HG03442 (cell line): ENCODE measurements at regions not wholly inside any gene's neighbourhood (a gene's known extent, or its start where the extent isn't known, plus 50 kb on each side); places are given as distances from the start of the nearest gene placed in this dataset.
"Not testable (repeated sequence)": the region's sequence is repeated elsewhere in the genome, so short reads cannot be mapped to it uniquely, and the experiment has no call there.

ENCODE experiments used
- ATAC-seq: cut with Tn5 transposase; IDR thresholded peaks from one replicate; pipeline ENCODE4 v1.9.1; 2021; ENCODE audit warnings: mild to moderate bottlenecking, moderate library complexity; ENCODE audit not compliant: unreplicated experiment

GRCh38 chr12:69028941-69029729 is 96.2 kb upstream of the CPM start:
- no peak for ATAC-seq

DNA sequence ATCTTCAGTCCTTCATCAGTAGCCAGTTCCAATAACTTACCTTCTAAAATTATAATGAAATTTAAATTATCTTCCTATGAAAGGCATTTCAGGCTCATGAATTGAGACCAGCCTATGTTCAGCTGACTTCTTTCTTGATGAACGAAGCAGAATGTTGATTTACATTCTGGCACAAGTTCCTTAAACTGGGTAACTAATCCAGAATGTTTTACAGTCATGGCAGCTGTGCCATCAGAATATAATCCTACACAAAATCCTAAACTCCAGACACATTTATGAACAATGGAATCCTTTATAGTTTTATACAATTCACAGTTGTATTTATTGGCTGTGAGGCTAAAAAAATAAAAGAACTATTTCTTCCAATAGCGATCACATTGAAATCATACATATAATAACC is 97.3 kb upstream of the CPM start:
- ATAC-seq, result no peak

DNA sequence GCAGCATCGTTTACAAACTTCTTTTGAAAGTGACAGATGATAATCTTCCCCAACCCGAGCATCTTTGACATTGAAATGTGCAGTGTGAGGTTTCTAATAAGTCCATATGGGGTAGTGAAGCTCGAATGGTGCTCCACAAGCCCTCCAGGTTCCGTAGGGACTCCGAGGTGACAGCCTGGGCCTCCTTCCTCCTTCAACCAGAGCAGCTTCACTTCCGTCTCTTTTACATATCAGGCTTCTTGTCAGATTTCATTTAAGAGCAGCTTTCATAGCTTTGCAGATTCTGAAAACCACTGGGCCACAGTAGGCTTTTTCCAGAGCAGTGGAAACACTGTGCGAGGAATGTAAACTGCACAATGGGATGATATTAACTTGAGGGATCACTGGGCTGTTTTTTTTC is 103.6 kb upstream of the CPM start:
- ATAC-seq, result no peak

DNA sequence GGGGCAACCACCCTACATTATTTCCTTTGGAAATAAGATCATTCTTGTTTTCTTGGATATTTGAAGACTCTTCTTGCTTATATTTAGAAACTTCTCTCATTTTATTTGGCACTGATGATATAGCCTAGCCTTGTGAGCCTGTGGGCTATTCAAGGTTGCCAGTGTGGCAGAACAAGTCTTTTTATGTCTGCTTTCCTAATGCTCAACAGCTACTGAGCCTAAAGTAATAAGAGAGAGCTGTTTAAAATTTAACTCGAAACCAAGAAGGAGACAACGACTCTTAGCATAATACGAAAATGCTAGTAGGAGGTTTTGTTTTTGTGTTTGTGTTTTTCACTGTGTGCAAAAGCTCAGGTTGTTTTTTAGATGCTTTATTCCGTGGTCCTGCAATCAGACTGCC is 104.0 kb upstream of the CPM start:
- no peak for ATAC-seq

- no peak for ATAC-seq
Measured at GRCh38 chr12:69039911-69040310, 106.9 kb upstream of the CPM start.

DNA sequence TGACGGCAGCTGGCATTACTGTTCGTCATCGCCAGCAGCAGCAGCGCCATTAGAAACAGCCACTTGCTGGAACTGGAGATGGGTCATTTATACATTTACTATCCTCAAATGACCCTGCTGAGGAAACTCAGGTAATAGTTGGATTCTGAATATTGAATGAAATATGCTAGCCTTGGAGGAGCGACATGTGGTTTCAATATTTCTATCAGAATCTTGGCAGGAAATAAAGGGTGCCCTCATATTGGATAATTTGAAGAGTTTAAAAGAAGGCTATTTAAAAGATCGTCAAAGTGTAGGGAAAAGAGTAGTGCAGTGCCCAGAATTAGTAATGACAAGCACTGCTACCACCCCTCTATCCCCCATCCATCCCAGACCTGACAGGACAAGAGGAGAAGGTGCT is 109.6 kb upstream of the CPM start:
- ATAC-seq, result no peak

DNA sequence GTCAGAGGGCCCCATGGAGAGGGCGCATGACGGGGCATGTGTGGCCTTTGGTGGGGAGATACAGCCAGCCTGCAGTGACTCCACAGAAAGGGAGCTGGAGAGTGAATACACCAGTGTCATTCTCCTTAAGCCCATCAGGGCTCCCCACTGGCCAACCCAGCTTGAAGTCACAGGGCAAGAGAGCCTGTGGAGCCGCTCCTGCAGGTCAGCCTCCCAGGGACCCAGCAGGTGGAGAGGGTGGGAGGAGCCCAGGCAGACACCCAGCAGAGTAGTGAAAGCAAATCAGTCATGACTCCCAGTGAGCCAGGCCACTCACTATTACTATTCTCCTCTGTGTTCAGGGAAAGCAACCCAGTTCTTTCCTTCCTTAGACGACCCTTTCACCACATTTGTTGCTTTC is 110.0 kb upstream of the CPM start:
- ATAC-seq, result no peak

DNA sequence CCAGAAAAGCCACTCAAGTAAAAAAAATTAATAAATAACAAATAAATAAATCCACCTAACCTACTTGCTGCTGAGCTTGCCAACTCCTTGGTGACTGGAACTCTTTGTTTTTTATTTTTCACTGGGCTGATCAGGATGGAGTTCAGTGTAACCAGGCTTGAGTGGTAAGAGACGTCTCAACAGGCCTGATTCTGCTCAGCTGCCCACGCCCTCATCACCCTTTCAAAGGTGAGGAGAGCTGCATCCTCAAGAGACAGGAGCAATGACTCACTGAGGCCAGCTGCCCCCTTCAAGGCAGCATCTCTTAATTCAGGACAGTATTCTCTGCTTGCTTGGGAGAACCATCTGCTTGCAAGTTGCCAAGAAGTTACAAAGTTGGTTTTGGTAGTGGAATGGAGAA is 111.9 kb upstream of the CPM start:
- no peak for ATAC-seq

GRCh38 chr12:69045430-69045829 is 112.5 kb upstream of the CPM start:
- ATAC-seq, result no peak

GRCh38 chr12:69046363-69046762 is 113.4 kb upstream of the CPM start:
- ATAC-seq, result no peak

- ATAC-seq, result no peak
Measured at GRCh38 chr12:69046920-69047319, 113.9 kb upstream of the CPM start.

DNA sequence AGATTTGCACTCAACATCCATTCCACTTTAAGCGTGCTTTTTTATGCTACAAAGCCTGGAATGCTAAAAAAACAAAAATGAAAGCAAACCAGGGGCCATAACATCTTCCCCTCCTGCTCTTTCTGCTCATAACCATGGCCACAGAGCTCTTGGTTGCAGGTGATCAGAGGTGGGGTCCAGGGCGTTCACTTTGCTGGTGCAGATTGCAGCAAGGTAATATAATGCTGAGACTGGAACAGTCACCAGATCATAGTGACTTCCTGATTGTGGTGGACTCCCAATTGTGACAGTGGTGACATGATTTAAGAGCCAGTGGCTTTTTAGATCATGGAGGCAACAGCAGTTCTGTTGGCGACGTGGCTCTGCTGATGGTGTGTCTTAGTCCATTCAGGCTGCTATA is 115.0 kb upstream of the CPM start:
- ATAC-seq, result no peak

- ATAC-seq, result not testable (repeated sequence)
Measured at GRCh38 chr12:69049855-69050254, 116.9 kb upstream of the CPM start.

- peak; percentile 73 for ATAC-seq
Measured at GRCh38 chr12:69052613-69053408, 119.8 kb upstream of the CPM start.

- no peak for ATAC-seq
Measured at GRCh38 chr12:69054343-69055056, 121.5 kb upstream of the CPM start.

DNA sequence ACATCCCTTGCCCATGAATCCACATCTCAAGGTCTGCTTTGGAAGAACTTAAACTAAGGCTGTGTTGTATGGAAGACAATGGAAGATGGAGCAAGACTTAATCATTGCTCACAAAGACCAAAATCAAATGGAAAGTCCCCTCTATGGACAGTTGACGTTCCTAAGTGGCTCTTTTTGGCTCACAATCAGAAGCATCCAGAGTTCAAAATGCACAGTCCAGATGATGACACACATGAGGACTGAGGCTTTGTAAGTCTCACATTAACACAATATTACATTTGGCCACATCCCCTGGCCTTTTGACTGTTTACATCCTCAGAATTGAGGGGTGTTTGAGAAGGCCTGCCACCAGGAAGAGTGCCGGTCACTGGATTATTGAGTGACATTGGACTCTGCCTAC is 122.3 kb upstream of the CPM start:
- ATAC-seq, result no peak

DNA sequence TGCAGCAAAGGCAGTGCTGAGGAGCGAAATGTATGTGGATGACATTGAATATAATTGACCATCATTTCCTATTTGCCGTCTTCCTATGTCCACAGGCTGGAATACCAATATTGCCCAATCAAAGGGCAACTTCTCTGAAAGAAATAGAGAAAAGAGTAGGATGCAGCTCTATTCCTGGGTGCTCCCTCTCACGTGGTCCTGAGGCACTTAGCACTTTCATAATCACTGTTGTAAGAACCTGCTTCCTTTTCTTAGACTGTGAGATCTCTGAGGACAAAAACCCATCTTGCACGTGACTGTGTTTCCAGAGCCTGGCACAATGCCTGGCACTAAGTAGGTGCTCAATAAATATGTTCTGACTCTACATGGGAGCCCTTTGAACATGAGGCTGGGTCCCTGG is 122.7 kb upstream of the CPM start:
- no peak for ATAC-seq

DNA sequence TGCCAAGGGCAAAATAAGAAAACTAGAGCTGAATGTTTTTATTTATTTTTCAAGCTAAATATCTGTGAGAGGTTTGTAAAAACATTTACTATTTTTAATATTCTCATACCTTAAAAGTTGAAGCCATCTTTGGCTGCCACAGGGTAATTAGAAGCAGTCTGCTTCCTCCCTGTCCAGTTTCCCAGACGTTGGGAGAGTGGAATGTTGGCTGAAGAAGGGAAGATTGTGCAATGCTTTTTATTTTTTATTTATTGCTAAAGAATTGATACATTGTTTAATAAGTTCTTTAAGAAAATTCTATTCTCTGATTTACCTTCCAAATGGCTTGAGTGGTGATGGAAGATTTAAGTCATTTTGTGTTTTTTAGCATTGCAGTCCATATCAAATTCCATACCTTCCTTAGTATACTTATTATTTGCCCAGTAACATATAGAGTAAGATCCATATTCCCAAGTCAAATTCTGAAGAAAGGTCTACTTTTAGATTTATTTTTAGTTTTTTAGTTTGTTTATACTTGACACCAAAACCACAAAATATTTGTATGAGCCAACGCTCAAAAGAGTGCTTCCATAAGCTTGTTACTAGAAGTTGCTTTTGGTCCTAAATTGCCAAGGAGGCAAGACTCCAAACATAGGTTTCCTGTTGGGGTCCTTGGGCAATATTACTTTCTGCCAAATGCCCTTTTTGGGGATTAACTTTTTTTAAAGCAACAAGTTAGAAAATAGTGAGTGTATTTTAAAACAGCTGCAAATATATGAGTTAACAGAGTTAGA is 124.0 kb upstream of the CPM start:
- ATAC-seq, result no peak

DNA sequence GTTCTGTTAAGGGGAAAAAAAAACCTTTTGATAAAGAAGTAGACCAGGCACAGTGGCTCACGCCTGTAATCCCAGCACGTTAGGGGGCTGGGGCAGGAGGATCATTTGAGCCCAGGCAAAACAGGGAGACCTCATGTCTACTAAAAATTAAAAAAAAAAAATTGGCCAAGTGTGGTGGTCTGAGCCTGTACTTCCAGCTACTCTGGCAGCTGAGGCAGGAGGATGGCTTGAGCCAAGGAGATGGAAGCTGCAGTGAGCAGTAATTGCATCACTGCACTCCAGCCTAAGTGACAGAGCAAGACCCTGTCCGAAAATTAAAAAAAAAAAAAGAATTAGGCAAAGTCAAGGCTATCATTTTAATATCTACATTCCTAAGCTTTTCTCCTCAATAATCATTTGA is 124.8 kb upstream of the CPM start:
- ATAC-seq, result no peak

- ATAC-seq, result no peak
Measured at GRCh38 chr12:69059465-69060457, 126.8 kb upstream of the CPM start.
